ENCODE measurements at regions not wholly inside any gene's neighbourhood (a gene's known extent, or its start where the extent isn't known, plus 50 kb on each side); places are given as distances from the start of the nearest gene placed in this dataset.

GRCh38 chr1:200310824-200311223, 99.0 kb downstream of the ZNF281 start:
- DNase-seq, result no peak
- Histone ChIP-seq H3K4me1 (no peaks in the 10 kb centered on the region), H3K4me3 (no peak overlapping the region), H3K36me3 (no peaks in the 10 kb centered on the region), H3K9me3 (no peaks in the 10 kb centered on the region), H3K27ac (no peak overlapping the region), H3K27me3 (no peaks in the 10 kb centered on the region)
- intact Hi-C loops (cut with DNase I; ENCODE audit: low total_unique reads), result no loop called here
- TF ChIP-seq CTCF (IDR thresholded peaks at IDR 0.05), result no peak
- TF ChIP-seq POLR2A (IDR thresholded peaks at IDR 0.05), result no peak

- Histone ChIP-seq H3K4me1 (no peaks in the 10 kb centered on the region), H3K36me3 (no peaks in the 10 kb centered on the region), H3K9me3 (no peaks in the 10 kb centered on the region), H3K27ac (no peak overlapping the region), H3K4me3 (no peak overlapping the region), H3K27me3 (no peaks in the 10 kb centered on the region)
- intact Hi-C loops (cut with DNase I; ENCODE audit: low total_unique reads), result no loop called here
- TF ChIP-seq POLR2A (IDR thresholded peaks at IDR 0.05), result no peak
- no peak for TF ChIP-seq CTCF (IDR thresholded peaks at IDR 0.05)
- no peak for DNase-seq
These were observed 102.1 kb downstream of the ZNF281 start for GRCh38 chr1:200307755-200308066.

- no peak overlapping the region for H3K27ac ChIP-seq
- intact Hi-C loops (cut with DNase I; ENCODE audit: low total_unique reads), result no loop called here
- DNase-seq, result no peak
- H3K4me1 ChIP-seq, result no peaks in the 10 kb centered on the region
- H3K4me3 ChIP-seq, result no peak overlapping the region
- no peaks in the 10 kb centered on the region for H3K27me3 ChIP-seq
- H3K9me3 ChIP-seq, result no peaks in the 10 kb centered on the region
- no peaks in the 10 kb centered on the region for H3K36me3 ChIP-seq
- no peak for TF ChIP-seq POLR2A (IDR thresholded peaks at IDR 0.05)
- TF ChIP-seq CTCF (IDR thresholded peaks at IDR 0.05), result peak; percentile 33 to 70 (median 56)
These were observed 102.7 kb downstream of the ZNF281 start for GRCh38 chr1:200306944-200307754.

- Histone ChIP-seq H3K4me1 (no peaks in the 10 kb centered on the region), H3K4me3 (no peak overlapping the region), H3K36me3 (no peaks in the 10 kb centered on the region), H3K27me3 (no peaks in the 10 kb centered on the region), H3K27ac (no peak overlapping the region), H3K9me3 (no peaks in the 10 kb centered on the region)
- no peak for DNase-seq
- TF ChIP-seq POLR2A (IDR thresholded peaks at IDR 0.05) (no peak), CTCF (IDR thresholded peaks at IDR 0.05) (no peak)
- intact Hi-C loops (cut with DNase I; ENCODE audit: low total_unique reads), result no loop called here
These were observed 104.0 kb downstream of the ZNF281 start for GRCh38 chr1:200305806-200306205.

GRCh38 chr1:200304171-200304570, 105.7 kb downstream of the ZNF281 start:
- intact Hi-C loops (cut with DNase I; ENCODE audit: low total_unique reads), result no loop called here
- H3K36me3 ChIP-seq, result no peaks in the 10 kb centered on the region

More at GRCh38 chr1:200304171-200304570, 105.7 kb downstream of the ZNF281 start:
- Histone ChIP-seq H3K27ac (no peak overlapping the region), H3K9me3 (no peaks in the 10 kb centered on the region), H3K4me3 (no peak overlapping the region), H3K27me3 (no peaks in the 10 kb centered on the region), H3K4me1 (no peaks in the 10 kb centered on the region)
- no peak for DNase-seq
- TF ChIP-seq CTCF (IDR thresholded peaks at IDR 0.05) (no peak), POLR2A (IDR thresholded peaks at IDR 0.05) (no peak)

Measured in uterus (tissue), 3 donors.